ENCODE measurements at regions not wholly inside any gene's neighbourhood (a gene's known extent, or its start where the extent isn't known, plus 50 kb on each side); places are given as distances from the start of the nearest gene placed in this dataset.

DNA sequence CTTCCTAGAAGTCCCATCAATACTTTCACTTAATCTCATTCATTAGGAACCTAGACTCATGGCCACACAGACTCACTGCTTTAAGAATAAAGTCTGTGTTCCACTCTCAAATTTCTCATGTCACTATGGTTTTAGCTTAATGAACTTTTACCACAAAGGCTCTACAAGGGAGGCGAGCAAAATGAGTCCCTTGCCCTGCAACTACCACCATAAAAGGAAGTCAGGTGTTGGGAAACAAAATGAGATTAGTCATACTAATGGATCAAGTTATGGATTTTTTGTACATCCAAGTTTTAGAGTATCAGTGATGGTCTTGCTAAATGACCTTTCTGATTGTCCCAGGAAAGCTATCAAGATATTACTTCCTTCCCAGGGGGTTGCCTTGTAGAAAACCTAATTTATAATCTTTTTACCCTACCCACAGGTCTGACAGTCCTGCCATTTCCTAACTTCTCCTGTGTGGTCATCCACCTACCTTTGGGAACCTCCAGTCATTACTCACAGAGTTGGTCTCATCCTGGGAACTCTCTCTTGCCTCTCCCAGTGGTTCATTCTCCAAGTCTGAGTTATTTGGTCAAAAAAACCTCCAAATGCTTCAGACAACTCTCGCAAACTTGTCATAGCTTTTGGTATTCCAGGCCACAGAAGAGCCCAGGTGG is 51.8 kb upstream of the SLC16A1 start:
- DNase-seq (ENCODE audit: low read depth), result no peak

DNA sequence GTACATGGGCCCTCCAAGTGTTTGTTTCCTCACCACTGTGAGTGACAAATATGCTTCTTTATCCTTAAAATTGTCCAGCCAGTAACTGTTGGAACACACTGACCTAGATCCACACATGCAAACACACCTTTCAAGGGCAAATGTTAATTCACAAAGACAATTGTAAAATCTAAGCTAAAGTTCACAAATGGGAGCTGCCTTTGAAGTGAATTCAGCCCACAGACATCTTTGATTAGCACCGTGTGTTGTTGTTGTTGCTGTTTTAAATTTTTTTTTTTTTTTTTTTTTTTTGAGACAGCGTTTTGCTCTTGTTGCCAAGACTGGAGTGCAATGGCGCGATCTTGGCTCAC is 52.3 kb upstream of the SLC16A1 start:
- TF ChIP-seq, protein P1, sequence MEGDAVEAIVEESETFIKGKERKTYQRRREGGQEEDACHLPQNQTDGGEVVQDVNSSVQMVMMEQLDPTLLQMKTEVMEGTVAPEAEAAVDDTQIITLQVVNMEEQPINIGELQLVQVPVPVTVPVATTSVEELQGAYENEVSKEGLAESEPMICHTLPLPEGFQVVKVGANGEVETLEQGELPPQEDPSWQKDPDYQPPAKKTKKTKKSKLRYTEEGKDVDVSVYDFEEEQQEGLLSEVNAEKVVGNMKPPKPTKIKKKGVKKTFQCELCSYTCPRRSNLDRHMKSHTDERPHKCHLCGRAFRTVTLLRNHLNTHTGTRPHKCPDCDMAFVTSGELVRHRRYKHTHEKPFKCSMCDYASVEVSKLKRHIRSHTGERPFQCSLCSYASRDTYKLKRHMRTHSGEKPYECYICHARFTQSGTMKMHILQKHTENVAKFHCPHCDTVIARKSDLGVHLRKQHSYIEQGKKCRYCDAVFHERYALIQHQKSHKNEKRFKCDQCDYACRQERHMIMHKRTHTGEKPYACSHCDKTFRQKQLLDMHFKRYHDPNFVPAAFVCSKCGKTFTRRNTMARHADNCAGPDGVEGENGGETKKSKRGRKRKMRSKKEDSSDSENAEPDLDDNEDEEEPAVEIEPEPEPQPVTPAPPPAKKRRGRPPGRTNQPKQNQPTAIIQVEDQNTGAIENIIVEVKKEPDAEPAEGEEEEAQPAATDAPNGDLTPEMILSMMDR (IDR thresholded peaks at IDR 0.05; ENCODE audit: control insufficient read depth, extremely low read depth, insufficient read depth), result no peak
- H3K4me3 ChIP-seq (ENCODE audit: low read depth, low read length), result no peak overlapping the region
- no peak for DNase-seq (ENCODE audit: low read depth)

More for the DNA sequence above, 51.8 kb upstream of the SLC16A1 start:
- H3K4me3 ChIP-seq (ENCODE audit: low read depth, low read length), result no peak overlapping the region
- TF ChIP-seq, protein P1 (IDR thresholded peaks at IDR 0.05; ENCODE audit: control insufficient read depth, extremely low read depth, insufficient read depth), result no peak

DNA sequence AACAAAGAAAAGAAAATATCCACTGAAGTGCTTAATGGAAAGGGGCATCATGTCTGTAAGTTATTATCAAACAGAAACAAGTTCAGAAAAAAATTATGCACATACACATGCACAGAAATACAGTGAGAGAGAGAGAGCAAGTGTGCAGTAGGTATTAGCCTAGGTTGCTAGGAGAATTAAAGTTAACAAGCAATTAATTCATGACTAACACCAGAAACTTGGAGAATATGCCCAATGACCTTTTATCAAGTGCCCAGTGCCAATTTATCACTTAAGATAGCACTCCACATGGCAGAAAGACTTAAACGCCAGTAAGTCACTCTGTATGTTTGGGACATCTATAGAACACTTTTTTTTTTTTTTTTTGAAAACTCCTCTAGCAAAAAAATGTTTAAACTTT is 56.2 kb upstream of the SLC16A1 start:
- TF ChIP-seq, protein P1 (IDR thresholded peaks at IDR 0.05; ENCODE audit: control insufficient read depth, extremely low read depth, insufficient read depth), result no peak

DNA sequence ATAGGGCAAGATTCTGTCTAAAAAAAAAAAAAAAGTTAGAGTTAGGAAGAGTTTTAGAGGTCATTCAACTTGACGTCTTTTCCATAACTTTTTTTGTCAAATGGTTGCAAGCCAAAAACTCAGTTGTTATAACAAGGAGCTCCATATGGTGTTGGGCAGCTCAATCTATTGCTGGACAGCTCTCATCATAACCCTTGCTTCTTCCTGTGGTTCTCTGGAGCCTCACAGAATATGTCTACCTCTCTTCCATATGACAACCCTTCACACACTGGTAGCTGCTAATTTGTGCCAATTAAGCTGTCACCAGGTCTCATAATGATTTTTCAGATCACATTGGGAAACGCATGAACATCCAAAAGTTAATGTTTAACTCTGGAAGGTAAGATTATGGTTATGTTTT is 57.8 kb upstream of the SLC16A1 start:
- TF ChIP-seq, protein P1 (IDR thresholded peaks at IDR 0.05; ENCODE audit: control insufficient read depth, extremely low read depth, insufficient read depth), result no peak
- H3K4me3 ChIP-seq (ENCODE audit: low read depth, low read length), result no peak overlapping the region
- DNase-seq (ENCODE audit: low read depth), result no peak

More for the DNA sequence above, 56.2 kb upstream of the SLC16A1 start:
- DNase-seq (ENCODE audit: low read depth), result no peak
- no peak overlapping the region for H3K4me3 ChIP-seq (ENCODE audit: low read depth, low read length)

DNA sequence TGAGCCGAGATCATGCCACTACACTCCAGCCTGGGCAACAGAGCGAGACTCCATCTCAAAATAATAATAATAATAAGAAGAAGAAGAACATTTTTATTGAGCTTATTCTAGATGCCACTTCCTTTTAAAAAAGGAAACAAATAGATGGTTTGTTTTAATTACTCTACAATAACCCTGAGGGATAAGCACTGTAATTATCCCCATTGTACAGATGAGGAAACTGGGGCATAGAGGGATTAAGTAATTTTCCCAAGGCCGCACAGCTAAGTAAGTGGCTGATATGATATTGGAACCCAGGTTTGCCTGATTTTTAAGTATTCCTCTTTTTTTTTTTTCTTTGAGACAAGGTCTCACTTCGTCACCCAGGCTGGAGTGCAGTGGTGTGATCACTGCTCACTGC is 58.5 kb upstream of the LRIG2 start:
- H3K4me3 ChIP-seq (ENCODE audit: low read depth, low read length), result no peak overlapping the region
- TF ChIP-seq, protein P1 (IDR thresholded peaks at IDR 0.05; ENCODE audit: control insufficient read depth, extremely low read depth, insufficient read depth), result no peak
- no peak for DNase-seq (ENCODE audit: low read depth)

DNA sequence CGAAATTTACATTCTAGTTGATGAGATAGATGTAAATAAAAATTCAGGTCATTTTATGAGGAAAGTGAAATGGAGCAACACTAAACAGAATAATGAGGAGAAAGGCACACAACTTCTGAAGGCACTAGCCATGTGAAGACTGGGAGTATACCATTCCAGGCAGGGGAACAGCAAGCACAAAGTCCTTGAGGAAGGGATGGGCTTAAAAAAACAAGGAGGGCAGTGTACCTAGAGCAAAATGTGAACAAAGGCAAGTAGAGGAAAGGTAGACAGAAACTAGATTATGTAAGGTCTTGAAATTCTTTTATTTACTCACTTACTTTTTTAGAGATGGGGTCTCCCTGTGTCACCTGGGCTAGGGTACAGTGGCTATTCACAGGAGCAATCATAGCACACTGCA is 54.1 kb upstream of the LRIG2 start:
- TF ChIP-seq, protein P1 (IDR thresholded peaks at IDR 0.05; ENCODE audit: control insufficient read depth, extremely low read depth, insufficient read depth), result no peak
- DNase-seq (ENCODE audit: low read depth), result no peak
- no peak overlapping the region for H3K4me3 ChIP-seq (ENCODE audit: low read depth, low read length)

DNA sequence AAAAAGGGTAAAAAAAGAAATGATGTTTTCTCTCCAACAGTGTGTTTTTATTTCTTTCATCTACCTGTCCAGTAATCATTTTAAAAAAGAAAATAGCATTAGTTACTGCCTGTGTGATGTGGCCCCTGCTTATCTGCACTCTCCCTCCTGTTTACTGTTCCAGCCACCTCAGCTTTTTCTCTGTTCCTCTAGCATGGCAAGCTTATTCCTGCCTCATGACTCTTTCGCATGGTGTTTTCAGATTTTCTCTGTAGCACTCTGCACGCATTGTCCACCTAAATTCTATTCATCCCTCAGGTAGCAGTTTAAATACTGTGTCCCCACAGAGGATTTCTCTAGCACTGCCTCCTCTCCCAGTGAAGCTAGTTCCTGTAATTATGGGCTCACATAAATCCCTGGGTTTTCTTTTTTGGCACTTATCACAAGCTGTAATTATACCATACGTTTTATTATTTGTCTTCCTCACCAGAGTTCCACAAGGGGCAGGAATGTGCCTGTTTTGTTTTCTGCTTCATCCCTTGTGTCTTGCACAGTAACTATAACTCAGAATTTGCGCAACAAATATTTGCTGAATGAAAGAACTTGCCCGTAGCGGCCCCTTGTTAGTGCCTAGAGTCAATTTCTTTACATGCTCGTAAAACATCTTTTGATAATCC is 51.4 kb upstream of the LRIG2 start:
- H3K4me3 ChIP-seq (ENCODE audit: low read depth, low read length), result no peak overlapping the region
- TF ChIP-seq, protein P1 (IDR thresholded peaks at IDR 0.05; ENCODE audit: control insufficient read depth, extremely low read depth, insufficient read depth), result peak; percentile 42
- DNase-seq (ENCODE audit: low read depth), result peak; percentile 97
